ENCODE measurements at regions not wholly inside any gene's neighbourhood (a gene's known extent, or its start where the extent isn't known, plus 50 kb on each side); places are given as distances from the start of the nearest gene placed in this dataset.

- Mint-ChIP-seq H3K36me3 (ENCODE audit: low read depth) (peaks cover 17% of the 10 kb centered on the region), H3K4me3 (no peak overlapping the region), H3K27ac (ENCODE audit: unreplicated experiment) (no peak overlapping the region), H3K27me3 (ENCODE audit: low read depth) (peaks cover 10% of the 10 kb centered on the region), H3K9me3 (peaks cover 9% of the 10 kb centered on the region), H3K4me1 (no peaks in the 10 kb centered on the region)
- no peak for TF ChIP-seq CTCF (conservative IDR thresholded peaks at IDR 0.05)
- DNase-seq (ENCODE audit: low read depth, low spot score), result no peak
Measured at GRCh38 chr5:158033724-158034123, 174.8 kb upstream of the CLINT1 start.

GRCh38 chr5:158033076-158033475, 174.1 kb upstream of the CLINT1 start:
- peaks cover 10% of the 10 kb centered on the region for H3K27me3 Mint-ChIP-seq (ENCODE audit: low read depth)
- DNase-seq (ENCODE audit: low read depth, low spot score), result no peak
- peaks cover 17% of the 10 kb centered on the region for H3K36me3 Mint-ChIP-seq (ENCODE audit: low read depth)
- no peak overlapping the region for H3K4me3 Mint-ChIP-seq
- H3K9me3 Mint-ChIP-seq, result peaks cover 9% of the 10 kb centered on the region
- TF ChIP-seq CTCF (conservative IDR thresholded peaks at IDR 0.05), result no peak
- H3K27ac Mint-ChIP-seq (ENCODE audit: unreplicated experiment), result no peak overlapping the region
- no peaks in the 10 kb centered on the region for H3K4me1 Mint-ChIP-seq

- Mint-ChIP-seq H3K27me3 (ENCODE audit: low read depth) (peaks cover 10% of the 10 kb centered on the region), H3K27ac (ENCODE audit: unreplicated experiment) (peak overlapping the region; percentile 53), H3K9me3 (peaks cover 9% of the 10 kb centered on the region), H3K4me3 (no peak overlapping the region), H3K36me3 (ENCODE audit: low read depth) (peaks cover 13% of the 10 kb centered on the region), H3K4me1 (no peaks in the 10 kb centered on the region)
- TF ChIP-seq CTCF (conservative IDR thresholded peaks at IDR 0.05), result no peak
- no peak for DNase-seq (ENCODE audit: low read depth, low spot score)
Measured at GRCh38 chr5:158032246-158032645, 173.3 kb upstream of the CLINT1 start.

GRCh38 chr5:158027806-158028775, 169.1 kb upstream of the CLINT1 start:
- Mint-ChIP-seq H3K4me1 (no peaks in the 10 kb centered on the region), H3K4me3 (no peak overlapping the region), H3K9me3 (peaks cover 4% of the 10 kb centered on the region), H3K27me3 (ENCODE audit: low read depth) (peaks cover 10% of the 10 kb centered on the region), H3K27ac (ENCODE audit: unreplicated experiment) (no peak overlapping the region), H3K36me3 (ENCODE audit: low read depth) (peaks cover 1% of the 10 kb centered on the region)
- DNase-seq (ENCODE audit: low read depth, low spot score), result no peak
- TF ChIP-seq CTCF (conservative IDR thresholded peaks at IDR 0.05), result no peak

GRCh38 chr5:158026304-158027031, 167.5 kb upstream of the CLINT1 start:
- no peak for DNase-seq (ENCODE audit: low read depth, low spot score)
- no peak for TF ChIP-seq CTCF (conservative IDR thresholded peaks at IDR 0.05)
- Mint-ChIP-seq H3K9me3 (peaks cover 2% of the 10 kb centered on the region), H3K4me1 (no peaks in the 10 kb centered on the region), H3K27me3 (ENCODE audit: low read depth) (peaks cover 5% of the 10 kb centered on the region), H3K36me3 (ENCODE audit: low read depth) (no peaks in the 10 kb centered on the region), H3K4me3 (no peak overlapping the region), H3K27ac (ENCODE audit: unreplicated experiment) (no peak overlapping the region)

Measured in neural crest cell (in vitro differentiated cells).